ENCODE measurements at regions not wholly inside any gene's neighbourhood (a gene's known extent, or its start where the extent isn't known, plus 50 kb on each side); places are given as distances from the start of the nearest gene placed in this dataset.

GRCh38 chr11:92129811-92130210 lies 94.8 kb upstream of the FAT3 start:
- no peaks in the 10 kb centered on the region for H3K4me1 ChIP-seq (ENCODE audit: control insufficient read depth in 2 of 2, insufficient read depth in 2 of 2, low read length in 1 of 2)
- 42 to 46% methylated on average over 1 of the region's 1 CpG for WGBS, 2 donors
- no peak overlapping the region for H3K4me3 ChIP-seq (ENCODE audit: low read depth in 1 of 2, low read length in 2 of 2)
- H3K27ac ChIP-seq (ENCODE audit: low read depth in 2 of 2, low read length in 1 of 2), result no peak overlapping the region
- no peaks in the 10 kb centered on the region for H3K27me3 ChIP-seq (ENCODE audit: control insufficient read depth in 1 of 2, insufficient read depth in 2 of 2, low read length in 2 of 2)
- H3K9me3 ChIP-seq (ENCODE audit: control insufficient read depth in 2 of 2, insufficient read depth in 1 of 2, low read depth in 1 of 2, low read length in 1 of 2), result peaks cover 0 to 2% of the 10 kb centered on the region in 2 donors
- no peaks in the 10 kb centered on the region for H3K36me3 ChIP-seq (ENCODE audit: control insufficient read depth in 2 of 2, insufficient read depth in 2 of 2, low read length in 1 of 2)

DNA sequence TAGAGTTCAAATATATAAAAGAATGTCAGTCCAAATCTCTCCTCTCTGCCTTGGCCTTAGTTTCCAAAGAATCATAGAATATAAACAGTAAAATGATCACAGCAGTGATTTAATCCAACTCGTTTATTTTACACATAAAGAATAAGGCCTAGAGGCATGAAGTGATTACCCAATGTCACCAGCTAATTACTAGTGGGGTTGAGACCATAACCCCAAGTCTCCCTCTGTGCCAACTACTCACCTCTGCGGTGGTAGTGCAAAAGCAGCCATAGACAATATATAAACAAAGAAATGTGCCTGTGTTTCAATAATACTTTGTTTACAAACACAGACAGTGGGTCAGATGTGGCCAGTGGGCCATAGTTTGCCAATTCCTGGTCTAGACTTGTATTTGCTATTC lies 96.6 kb upstream of the FAT3 start:
- no peaks in the 10 kb centered on the region for H3K4me1 ChIP-seq (ENCODE audit: control insufficient read depth in 2 of 2, insufficient read depth in 2 of 2, low read length in 1 of 2)
- H3K27ac ChIP-seq (ENCODE audit: low read depth in 2 of 2, low read length in 1 of 2), result no peak overlapping the region
- no peaks in the 10 kb centered on the region for H3K36me3 ChIP-seq (ENCODE audit: control insufficient read depth in 2 of 2, insufficient read depth in 2 of 2, low read length in 1 of 2)
- peaks cover 0 to under 1% of the 10 kb centered on the region in 2 donors for H3K9me3 ChIP-seq (ENCODE audit: control insufficient read depth in 2 of 2, insufficient read depth in 1 of 2, low read depth in 1 of 2, low read length in 1 of 2)
- no peak overlapping the region for H3K4me3 ChIP-seq (ENCODE audit: low read depth in 1 of 2, low read length in 2 of 2)
- H3K27me3 ChIP-seq (ENCODE audit: control insufficient read depth in 1 of 2, insufficient read depth in 2 of 2, low read length in 2 of 2), result no peaks in the 10 kb centered on the region
- WGBS, 2 donors, result 47 to 56% methylated on average over 2 of the region's 2 CpGs

GRCh38 chr11:92125321-92125720 lies 99.3 kb upstream of the FAT3 start:
- Histone ChIP-seq H3K4me1 (ENCODE audit: control insufficient read depth in 2 of 2, insufficient read depth in 2 of 2, low read length in 1 of 2) (no peaks in the 10 kb centered on the region), H3K9me3 (ENCODE audit: control insufficient read depth in 2 of 2, insufficient read depth in 1 of 2, low read depth in 1 of 2, low read length in 1 of 2) (no peaks in the 10 kb centered on the region), H3K27ac (ENCODE audit: low read depth in 2 of 2, low read length in 1 of 2) (no peak overlapping the region), H3K36me3 (ENCODE audit: control insufficient read depth in 2 of 2, insufficient read depth in 2 of 2, low read length in 1 of 2) (no peaks in the 10 kb centered on the region), H3K27me3 (ENCODE audit: control insufficient read depth in 1 of 2, insufficient read depth in 2 of 2, low read length in 2 of 2) (no peaks in the 10 kb centered on the region), H3K4me3 (ENCODE audit: low read depth in 1 of 2, low read length in 2 of 2) (no peak overlapping the region)

GRCh38 chr11:92123540-92123939 lies 101.1 kb upstream of the FAT3 start:
- 38 to 50% methylated on average over 1 of the region's 1 CpG for WGBS, 2 donors
- H3K27me3 ChIP-seq (ENCODE audit: control insufficient read depth in 1 of 2, insufficient read depth in 2 of 2, low read length in 2 of 2), result no peaks in the 10 kb centered on the region
- no peak overlapping the region for H3K4me3 ChIP-seq (ENCODE audit: low read depth in 1 of 2, low read length in 2 of 2)
- H3K36me3 ChIP-seq (ENCODE audit: control insufficient read depth in 2 of 2, insufficient read depth in 2 of 2, low read length in 1 of 2), result no peaks in the 10 kb centered on the region
- no peaks in the 10 kb centered on the region for H3K4me1 ChIP-seq (ENCODE audit: control insufficient read depth in 2 of 2, insufficient read depth in 2 of 2, low read length in 1 of 2)
- no peak overlapping the region for H3K27ac ChIP-seq (ENCODE audit: low read depth in 2 of 2, low read length in 1 of 2)
- H3K9me3 ChIP-seq (ENCODE audit: control insufficient read depth in 2 of 2, insufficient read depth in 1 of 2, low read depth in 1 of 2, low read length in 1 of 2), result no peaks in the 10 kb centered on the region

DNA sequence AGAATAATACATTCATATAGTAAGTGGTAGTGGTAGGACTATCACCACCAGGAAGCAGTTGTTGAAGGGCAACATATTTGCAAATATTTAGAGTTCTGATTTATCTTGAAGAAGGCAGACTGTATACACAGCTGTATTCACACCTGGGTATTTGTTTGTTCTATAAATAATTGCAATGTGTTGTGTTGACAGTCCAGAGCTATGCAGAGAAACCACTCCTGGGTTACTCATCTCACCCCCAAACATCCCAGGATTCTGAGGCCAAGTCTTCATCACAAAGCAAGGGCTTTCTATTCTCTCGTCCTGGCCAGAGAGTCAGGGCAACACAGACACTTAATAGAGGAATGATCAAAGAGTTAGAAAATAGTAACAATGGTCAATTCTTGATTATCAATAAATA lies 102.1 kb upstream of the FAT3 start:
- Histone ChIP-seq H3K9me3 (ENCODE audit: control insufficient read depth in 2 of 2, insufficient read depth in 1 of 2, low read depth in 1 of 2, low read length in 1 of 2) (no peaks in the 10 kb centered on the region), H3K36me3 (ENCODE audit: control insufficient read depth in 2 of 2, insufficient read depth in 2 of 2, low read length in 1 of 2) (no peaks in the 10 kb centered on the region), H3K4me3 (ENCODE audit: low read depth in 1 of 2, low read length in 2 of 2) (no peak overlapping the region), H3K4me1 (ENCODE audit: control insufficient read depth in 2 of 2, insufficient read depth in 2 of 2, low read length in 1 of 2) (no peaks in the 10 kb centered on the region), H3K27me3 (ENCODE audit: control insufficient read depth in 1 of 2, insufficient read depth in 2 of 2, low read length in 2 of 2) (no peaks in the 10 kb centered on the region), H3K27ac (ENCODE audit: low read depth in 2 of 2, low read length in 1 of 2) (no peak overlapping the region)
- WGBS, 2 donors, result 27 to 37% methylated on average over 1 of the region's 1 CpG

GRCh38 chr11:92111287-92111686 lies 113.3 kb upstream of the FAT3 start:
- WGBS, 2 donors, result 54 to 56% methylated on average over 4 of the region's 4 CpGs
- Histone ChIP-seq H3K36me3 (ENCODE audit: control insufficient read depth in 2 of 2, insufficient read depth in 2 of 2, low read length in 1 of 2) (no peaks in the 10 kb centered on the region), H3K9me3 (ENCODE audit: control insufficient read depth in 2 of 2, insufficient read depth in 1 of 2, low read depth in 1 of 2, low read length in 1 of 2) (peaks cover 2 to 3% of the 10 kb centered on the region in 2 donors), H3K4me1 (ENCODE audit: control insufficient read depth in 2 of 2, insufficient read depth in 2 of 2, low read length in 1 of 2) (no peaks in the 10 kb centered on the region), H3K4me3 (ENCODE audit: low read depth in 1 of 2, low read length in 2 of 2) (no peak overlapping the region), H3K27me3 (ENCODE audit: control insufficient read depth in 1 of 2, insufficient read depth in 2 of 2, low read length in 2 of 2) (no peaks in the 10 kb centered on the region), H3K27ac (ENCODE audit: low read depth in 2 of 2, low read length in 1 of 2) (no peak overlapping the region)

GRCh38 chr11:92109466-92109865 lies 115.2 kb upstream of the FAT3 start:
- H3K4me1 ChIP-seq (ENCODE audit: control insufficient read depth in 2 of 2, insufficient read depth in 2 of 2, low read length in 1 of 2), result no peaks in the 10 kb centered on the region
- H3K36me3 ChIP-seq (ENCODE audit: control insufficient read depth in 2 of 2, insufficient read depth in 2 of 2, low read length in 1 of 2), result no peaks in the 10 kb centered on the region
- no peak overlapping the region for H3K4me3 ChIP-seq (ENCODE audit: low read depth in 1 of 2, low read length in 2 of 2)
- H3K27ac ChIP-seq (ENCODE audit: low read depth in 2 of 2, low read length in 1 of 2), result no peak overlapping the region
- no peaks in the 10 kb centered on the region for H3K27me3 ChIP-seq (ENCODE audit: control insufficient read depth in 1 of 2, insufficient read depth in 2 of 2, low read length in 2 of 2)
- 50 to 52% methylated on average over 1 of the region's 1 CpG for WGBS, 2 donors
- peaks cover 2 to 3% of the 10 kb centered on the region in 2 donors for H3K9me3 ChIP-seq (ENCODE audit: control insufficient read depth in 2 of 2, insufficient read depth in 1 of 2, low read depth in 1 of 2, low read length in 1 of 2)

DNA sequence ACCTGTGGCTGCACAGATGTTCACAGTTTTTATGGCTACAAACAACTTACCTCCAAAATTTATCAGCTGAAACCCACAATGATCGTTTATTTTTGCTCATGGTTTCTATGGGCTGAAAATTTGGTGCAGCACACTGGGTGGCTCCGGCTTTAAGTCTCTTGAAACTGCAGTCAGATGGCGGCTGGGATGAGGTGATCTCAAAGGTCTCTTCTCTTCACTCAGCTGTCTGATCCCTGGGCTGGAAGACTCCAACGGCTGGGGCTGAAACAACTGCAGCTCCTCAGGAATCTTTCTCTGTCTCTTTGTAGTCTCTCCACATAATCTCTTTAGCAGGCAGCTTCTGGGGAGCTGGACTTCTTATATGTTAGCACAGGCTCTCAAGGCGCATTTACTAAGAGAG lies 117.3 kb upstream of the FAT3 start:
- Histone ChIP-seq H3K9me3 (ENCODE audit: control insufficient read depth in 2 of 2, insufficient read depth in 1 of 2, low read depth in 1 of 2, low read length in 1 of 2) (peaks cover 2 to 3% of the 10 kb centered on the region in 2 donors), H3K27me3 (ENCODE audit: control insufficient read depth in 1 of 2, insufficient read depth in 2 of 2, low read length in 2 of 2) (no peaks in the 10 kb centered on the region), H3K36me3 (ENCODE audit: control insufficient read depth in 2 of 2, insufficient read depth in 2 of 2, low read length in 1 of 2) (no peaks in the 10 kb centered on the region), H3K27ac (ENCODE audit: low read depth in 2 of 2, low read length in 1 of 2) (no peak overlapping the region), H3K4me1 (ENCODE audit: control insufficient read depth in 2 of 2, insufficient read depth in 2 of 2, low read length in 1 of 2) (no peaks in the 10 kb centered on the region), H3K4me3 (ENCODE audit: low read depth in 1 of 2, low read length in 2 of 2) (no peak overlapping the region)
- WGBS, 2 donors, result 77 to 79% methylated on average over 5 of the region's 5 CpGs

- 80 to 81% methylated on average over 1 of the region's 1 CpG for WGBS, 2 donors
- no peaks in the 10 kb centered on the region for H3K36me3 ChIP-seq (ENCODE audit: control insufficient read depth in 2 of 2, insufficient read depth in 2 of 2, low read length in 1 of 2)
- H3K4me1 ChIP-seq (ENCODE audit: control insufficient read depth in 2 of 2, insufficient read depth in 2 of 2, low read length in 1 of 2), result no peaks in the 10 kb centered on the region
- no peak overlapping the region for H3K4me3 ChIP-seq (ENCODE audit: low read depth in 1 of 2, low read length in 2 of 2)
- no peaks in the 10 kb centered on the region for H3K9me3 ChIP-seq (ENCODE audit: control insufficient read depth in 2 of 2, insufficient read depth in 1 of 2, low read depth in 1 of 2, low read length in 1 of 2)
- no peak overlapping the region for H3K27ac ChIP-seq (ENCODE audit: low read depth in 2 of 2, low read length in 1 of 2)
- no peaks in the 10 kb centered on the region for H3K27me3 ChIP-seq (ENCODE audit: control insufficient read depth in 1 of 2, insufficient read depth in 2 of 2, low read length in 2 of 2)
Observed at GRCh38 chr11:92104349-92104748, 120.3 kb upstream of the FAT3 start.

DNA sequence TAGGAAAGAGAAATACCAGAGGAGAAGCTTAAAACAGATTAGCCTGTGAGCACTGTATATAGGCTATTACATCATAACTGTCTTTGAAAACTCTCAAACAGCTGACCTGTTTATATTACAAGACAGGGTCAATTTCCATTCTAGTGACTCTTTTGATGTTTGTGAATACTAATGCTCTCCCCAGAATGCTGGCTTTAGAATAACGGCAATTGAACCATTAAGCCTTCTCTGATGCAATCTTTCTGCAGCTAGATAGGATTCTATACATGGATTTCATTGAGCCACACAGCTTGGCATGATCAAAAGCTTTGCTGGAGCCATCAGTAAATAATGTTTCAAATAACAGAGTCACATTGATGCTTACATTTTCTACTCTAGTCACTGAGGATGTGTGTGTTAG lies 122.7 kb upstream of the FAT3 start:
- no peaks in the 10 kb centered on the region for H3K4me1 ChIP-seq (ENCODE audit: control insufficient read depth in 2 of 2, insufficient read depth in 2 of 2, low read length in 1 of 2)
- H3K4me3 ChIP-seq (ENCODE audit: low read depth in 1 of 2, low read length in 2 of 2), result no peak overlapping the region
- no peaks in the 10 kb centered on the region for H3K27me3 ChIP-seq (ENCODE audit: control insufficient read depth in 1 of 2, insufficient read depth in 2 of 2, low read length in 2 of 2)
- H3K27ac ChIP-seq (ENCODE audit: low read depth in 2 of 2, low read length in 1 of 2), result no peak overlapping the region
- H3K9me3 ChIP-seq (ENCODE audit: control insufficient read depth in 2 of 2, insufficient read depth in 1 of 2, low read depth in 1 of 2, low read length in 1 of 2), result no peaks in the 10 kb centered on the region
- no peaks in the 10 kb centered on the region for H3K36me3 ChIP-seq (ENCODE audit: control insufficient read depth in 2 of 2, insufficient read depth in 2 of 2, low read length in 1 of 2)
- WGBS, 2 donors, result 29 to 43% methylated on average over 1 of the region's 1 CpG

All from esophagus (tissue), 2 donors.